HepG2 (cell line): ENCODE measurements at regions not wholly inside any gene's neighbourhood (a gene's known extent, or its start where the extent isn't known, plus 50 kb on each side); places are given as distances from the start of the nearest gene placed in this dataset.

Experiments used
- ATAC-seq: fragments of 200-7000 bp; cut with Tn5 transposase; 3 replicates; pipeline ENCODE4 v1.9.1; 2020; ENCODE audit warnings: mild to moderate bottlenecking, moderate library complexity
- BruUV-seq: library from RNA; stranded (reverse); fragments of 400-500 nt; replicated peaks from 2 replicates; lab custom pipeline; 2021; lab: Mats Ljungman, UMichigan
- CTCF ChIA-PET: fragments of 300-600 bp; formaldehyde crosslinking; extraction: SDS; loops from one replicate; lab custom pipeline; 2021; ENCODE audit warnings: low total read pairs, inconsistent platforms, low intra/inter-chr PET ratio; lab: Yijun Ruan, JAX
- POLR2A ChIA-PET: fragments of 350-600 bp; sonication (Branson Sonifier 250); formaldehyde crosslinking; loops from one replicate; lab custom pipeline; 2020; ENCODE audit warnings: antibody characterized with exemption, inconsistent platforms; lab: Yijun Ruan, JAX
- DNase-seq: peaks from one replicate; pipeline ENCODE4 v3.0.0-alpha.2; 2015; ENCODE audit warnings: low spot score
- FAIRE-seq: peaks from 3 replicates; lab custom pipeline; 2011; peaks lifted over from hg19 to GRCh38; lab: Jason Lieb, UNC
- H2AFZ ChIP-seq: one replicate; pipeline ENCODE4 v1.6.1; 2011; ENCODE audit warnings: low read length, inconsistent platforms
- H3K27ac ChIP-seq: fragments of 300-600 bp; 3 replicates; pipeline ENCODE4 v1.8.0; 2011; ENCODE audit warnings: mixed run types, mild to moderate bottlenecking, mixed read lengths, low read length, inconsistent platforms; ENCODE audit not compliant: insufficient read depth; ENCODE audit errors: extremely low read length
- H3K27me3 ChIP-seq, 2 experiments: fragments of 200-600 bp in 1 of 2; 2 replicates in 1 of 2; 3 replicates in 1 of 2; pipeline versions ENCODE4 v1.6.0 to v1.8.0; 2011; ENCODE audit warnings: low read length in 2 of 2, mild to moderate bottlenecking in 2 of 2, moderate library complexity in 2 of 2, inconsistent platforms in 1 of 2; ENCODE audit not compliant: insufficient read depth in 2 of 2, control insufficient read depth in 1 of 2
- H3K36me3 ChIP-seq, 2 experiments: fragments of 200-600 bp in 1 of 2; replicated peaks in 1 of 2; 2 replicates in 1 of 2; 3 replicates in 1 of 2; pipeline versions ENCODE4 v1.5.1 to v1.8.0; 2011; ENCODE audit warnings: low read length in 2 of 2, inconsistent platforms in 1 of 2; ENCODE audit not compliant: insufficient read depth in 2 of 2, control insufficient read depth in 1 of 2
- H3K4me1 ChIP-seq: 2 replicates; pipeline ENCODE4 v1.5.1; 2012; ENCODE audit warnings: low read length, inconsistent platforms; ENCODE audit not compliant: insufficient read depth
- H3K4me2 ChIP-seq: 2 replicates; pipeline ENCODE4 v1.6.0; 2011; ENCODE audit warnings: low read depth, low read length, inconsistent platforms
- H3K4me3 ChIP-seq, 3 experiments: fragments of 200-600 bp in 1 of 3; sonication (generic), shearing (Covaris generic) in 1 of 3; replicated peaks in 1 of 3; 2 replicates each; pipeline ENCODE4 v1.5.1; 2011 to 2016; ENCODE audit warnings: low read length in 3 of 3, inconsistent platforms in 2 of 3, low read depth in 2 of 3, mild to moderate bottlenecking in 2 of 3, control low read depth in 1 of 3, mixed read lengths in 1 of 3; ENCODE audit not compliant: insufficient read depth in 1 of 3
- H3K79me2 ChIP-seq: one replicate; pipeline ENCODE4 v1.6.1; 2011; ENCODE audit warnings: low read length, inconsistent platforms; ENCODE audit not compliant: insufficient read depth
- H3K9ac ChIP-seq: 2 replicates; pipeline ENCODE4 v1.6.0; 2011; ENCODE audit warnings: mild to moderate bottlenecking, low read depth, low read length, inconsistent platforms; ENCODE audit not compliant: insufficient read depth
- H3K9me3 ChIP-seq: 2 replicates; pipeline ENCODE4 v1.5.1; 2012; ENCODE audit warnings: mild to moderate bottlenecking, low read length
- H4K20me1 ChIP-seq: 2 replicates; pipeline ENCODE4 v1.6.0; 2011; ENCODE audit warnings: inconsistent platforms, mild to moderate bottlenecking, low read length, moderate library complexity; ENCODE audit not compliant: insufficient read depth
- CBX1 ChIP-seq: IDR thresholded peaks from one replicate; pipeline ENCODE4 v1.6.1; 2016; ENCODE audit warnings: antibody characterized with exemption, low read depth
- CCAR2 ChIP-seq: fragments of 200-400 bp; formaldehyde crosslinking; optimal IDR thresholded peaks from 2 replicates; pipeline ENCODE3; 2018; ENCODE audit warnings: low read depth, mild to moderate bottlenecking, low read length, moderate library complexity
- DNMT1 ChIP-seq: sonication (generic); formaldehyde crosslinking; IDR thresholded peaks from 2 replicates; pipeline ENCODE4 v1.5.1; 2020; ENCODE audit warnings: mild to moderate bottlenecking, missing genetic modification reagents
- KDM5A ChIP-seq: fragments of 200-600 bp; sonication (generic); IDR thresholded peaks from 2 replicates; pipeline ENCODE4 v1.7.0; 2018; ENCODE audit warnings: antibody characterized with exemption, mild to moderate bottlenecking, low read length, borderline replicate concordance
- PAF1 ChIP-seq: IDR thresholded peaks from 2 replicates; pipeline ENCODE4 v1.6.1; 2016; ENCODE audit warnings: missing genetic modification reagents, missing compliant biosample characterization
- RBM22 ChIP-seq: fragments of 200-400 bp; formaldehyde crosslinking; optimal IDR thresholded peaks from 2 replicates; pipeline ENCODE3; 2017; ENCODE audit warnings: mild to moderate bottlenecking, low read length, moderate library complexity
- RXRA ChIP-seq: sonication (generic); formaldehyde crosslinking; IDR thresholded peaks from 2 replicates; pipeline ENCODE4 v1.5.1; 2020; ENCODE audit warnings: missing genetic modification reagents
- SMARCE1 ChIP-seq: fragments of 450-650 bp; IDR thresholded peaks from 2 replicates; pipeline ENCODE4 v1.6.1; 2017; ENCODE audit warnings: borderline replicate concordance
- ZC3H4 ChIP-seq: sonication (generic); formaldehyde crosslinking; IDR thresholded peaks from 2 replicates; pipeline ENCODE4 v1.4.0; 2020; ENCODE audit warnings: missing genetic modification reagents, borderline replicate concordance
- ZNF326 ChIP-seq: sonication (generic); formaldehyde crosslinking; IDR thresholded peaks from 2 replicates; pipeline ENCODE4 v1.4.0; 2020; ENCODE audit warnings: missing genetic modification reagents, borderline replicate concordance
- WGBS: methylation state at CpG from one replicate; pipeline ENCODE4 v1.1.6; 2017; ENCODE audit warnings: low lambda C conversion rate; 5-methylcytosine and 5-hydroxymethylcytosine counted together
- in situ Hi-C: cut with HindIII; loops from 2 replicates; pipeline ENCODE4 v1.10.0; 2017; ENCODE audit warnings: low pct_unique_long_range_greater_than_20kb; ENCODE audit not compliant: extremely low pct_ligation_motif_present
- intact Hi-C: fragments of 100-400 bp; cut with micrococcal nuclease; formaldehyde crosslinking; loops from one replicate; pipeline ENCODE4 v1.10.0; 2022; ENCODE audit not compliant: unreplicated experiment
- TF ChIP-seq, protein P1 (sequence below): IDR thresholded peaks from 2 replicates; pipeline ENCODE4 v1.6.1; 2016; ENCODE audit warnings: missing compliant biosample characterization, missing genetic modification reagents, borderline replicate concordance
- TF ChIP-seq, protein P2 (sequence below): sonication (generic); IDR thresholded peaks from 2 replicates; pipeline ENCODE4 v1.6.1; 2016; ENCODE audit warnings: low read depth, borderline replicate concordance

DNA sequence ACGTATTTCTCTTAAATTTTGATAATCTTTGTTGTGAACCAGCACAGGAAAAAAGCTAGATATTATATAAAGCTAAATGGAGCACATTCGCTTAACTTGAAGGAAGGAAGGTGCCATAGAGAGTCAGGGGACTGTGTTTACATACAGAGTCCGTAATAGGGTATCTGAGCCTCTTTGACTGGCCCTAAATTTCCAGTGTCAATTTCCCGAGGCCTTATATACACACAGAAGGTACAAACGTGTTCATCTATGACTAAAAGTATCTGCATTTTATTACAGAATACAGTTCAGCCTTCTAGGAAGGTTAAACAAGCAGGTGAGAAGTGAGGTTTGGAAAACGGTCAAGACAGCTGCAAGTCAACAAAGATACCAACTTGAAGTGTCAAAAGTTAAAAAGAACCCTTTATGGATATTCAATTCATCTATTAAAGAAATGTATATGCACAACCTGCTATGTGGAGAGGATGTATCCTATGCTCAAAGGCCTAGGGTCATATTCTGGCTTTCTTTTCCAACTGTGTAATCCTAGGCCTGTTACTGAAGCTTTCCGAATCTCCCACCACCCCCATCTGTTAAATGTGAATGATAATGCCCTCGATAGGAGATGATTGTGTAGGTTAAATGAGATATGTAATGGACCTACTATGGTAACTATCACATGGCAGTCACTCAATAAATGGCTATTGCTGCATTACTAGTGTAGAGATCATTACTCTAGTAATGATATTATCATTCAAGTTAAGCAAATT, 263.7 kb upstream of the MAF start (continued):
- TF ChIP-seq DNMT1, result no peak

DNA sequence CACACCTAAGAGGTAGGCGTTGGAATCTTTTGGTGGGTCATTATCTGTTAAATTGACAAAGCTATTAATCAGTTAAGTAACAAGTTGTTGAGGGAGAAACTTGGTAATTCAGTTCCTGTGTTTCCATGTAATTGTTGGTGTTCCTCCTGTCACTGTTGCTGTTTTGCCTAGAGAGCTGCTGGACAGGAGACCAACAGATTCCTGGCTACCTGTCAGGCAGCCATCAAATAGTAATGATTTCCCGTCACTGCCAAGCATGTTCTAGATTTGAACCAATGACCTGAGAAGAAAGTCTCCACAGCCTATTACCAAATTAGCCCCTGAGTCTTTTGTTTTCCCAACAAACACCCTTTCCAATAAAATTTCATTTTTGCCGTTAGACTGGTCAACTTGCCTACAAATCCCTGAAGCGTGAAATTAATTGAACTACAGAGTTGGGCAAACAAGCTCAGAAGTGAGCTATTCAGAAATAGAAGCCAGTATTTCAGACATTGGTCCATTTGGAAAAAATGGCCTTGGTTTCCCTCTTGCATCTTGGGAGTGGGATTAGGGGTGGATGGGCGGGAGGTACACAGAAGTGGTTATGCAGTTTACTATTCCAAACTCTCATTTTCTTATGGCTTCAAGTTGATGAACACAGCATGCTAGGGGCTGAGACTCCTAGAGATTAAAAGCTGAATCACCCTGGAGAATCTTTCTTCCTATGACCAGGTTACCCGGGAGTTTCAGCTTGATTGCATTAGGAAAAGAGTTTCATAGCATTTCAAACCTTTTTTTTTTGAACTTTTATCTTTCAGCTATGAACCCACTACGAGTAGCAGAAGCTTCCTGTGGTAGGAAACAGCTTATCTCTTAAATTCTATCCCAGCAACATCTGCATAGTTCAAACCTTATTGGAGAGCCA, 262.8 kb upstream of the MAF start:
- ChIA-PET POLR2A (no interaction called here), CTCF (no interaction called here)
- H3K27ac ChIP-seq, result no peak overlapping the region
- no peak overlapping the region for H3K9ac ChIP-seq
- in situ Hi-C loops, result no loop called here
- FAIRE-seq (no peak), ATAC-seq (no peak), DNase-seq (no peak)
- H4K20me1 ChIP-seq, result no peaks in the 10 kb centered on the region
- H3K79me2 ChIP-seq, result no peaks in the 10 kb centered on the region
- BruUV-seq, result no TSS peak
- no peak overlapping the region for H3K4me3 ChIP-seq
- no peaks in the 10 kb centered on the region for H3K4me1 ChIP-seq
- intact Hi-C loops, result no loop called here
- no peaks in the 10 kb centered on the region for H3K36me3 ChIP-seq
- TF ChIP-seq RXRA (CRISPR knock-in tag) (no peak), ZC3H4 (no peak), RBM22 (no peak), KDM5A (no peak)
- H3K9me3 ChIP-seq, result no peaks in the 10 kb centered on the region
- H3K27me3 ChIP-seq, result no peaks in the 10 kb centered on the region
- 32% methylated on average over 7 of the region's 7 CpGs for WGBS
- H2AFZ ChIP-seq, result no peak overlapping the region
- H3K4me2 ChIP-seq, result no peak overlapping the region

DNA sequence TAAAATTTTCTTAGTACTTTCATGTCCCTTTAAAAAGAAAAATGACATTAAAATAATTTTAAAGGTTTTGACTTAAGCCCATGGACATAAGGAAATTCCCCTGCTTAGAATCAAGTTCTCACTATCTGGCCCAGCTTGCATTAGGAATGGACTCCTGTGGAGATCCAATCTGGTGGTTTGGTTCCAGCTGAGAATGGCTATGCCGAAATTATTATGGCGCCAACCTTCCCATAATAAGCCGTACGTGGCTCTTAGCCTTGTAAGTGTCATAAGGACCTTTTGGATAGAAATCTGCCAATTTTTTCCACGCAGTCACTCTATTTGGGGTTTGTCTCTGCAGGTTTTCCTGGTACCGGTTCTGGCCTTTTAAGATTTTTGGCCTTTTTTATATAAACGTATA, 262.1 kb upstream of the MAF start:
- Histone ChIP-seq H2AFZ (no peak overlapping the region), H3K4me2 (no peak overlapping the region), H4K20me1 (no peaks in the 10 kb centered on the region), H3K27ac (no peak overlapping the region), H3K36me3 (no peaks in the 10 kb centered on the region), H3K4me1 (no peaks in the 10 kb centered on the region), H3K9me3 (peaks cover 2% of the 10 kb centered on the region; the same call in 1 of the 2 replicates), H3K4me3 (no peak overlapping the region), H3K79me2 (no peaks in the 10 kb centered on the region), H3K27me3 (no peaks in the 10 kb centered on the region), H3K9ac (no peak overlapping the region)
- no peak for ATAC-seq
- intact Hi-C loops (no loop called here), in situ Hi-C loops (no loop called here)
- no peak for DNase-seq
- FAIRE-seq, result no peak
- ChIA-PET CTCF (no interaction called here), POLR2A (no interaction called here)
- 54% methylated on average over 7 of the region's 7 CpGs for WGBS
- no TSS peak for BruUV-seq
- TF ChIP-seq, protein P1, sequence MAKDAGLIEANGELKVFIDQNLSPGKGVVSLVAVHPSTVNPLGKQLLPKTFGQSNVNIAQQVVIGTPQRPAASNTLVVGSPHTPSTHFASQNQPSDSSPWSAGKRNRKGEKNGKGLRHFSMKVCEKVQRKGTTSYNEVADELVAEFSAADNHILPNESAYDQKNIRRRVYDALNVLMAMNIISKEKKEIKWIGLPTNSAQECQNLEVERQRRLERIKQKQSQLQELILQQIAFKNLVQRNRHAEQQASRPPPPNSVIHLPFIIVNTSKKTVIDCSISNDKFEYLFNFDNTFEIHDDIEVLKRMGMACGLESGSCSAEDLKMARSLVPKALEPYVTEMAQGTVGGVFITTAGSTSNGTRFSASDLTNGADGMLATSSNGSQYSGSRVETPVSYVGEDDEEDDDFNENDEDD (CRISPR knock-in tag), result no peak
- no peak for TF ChIP-seq SMARCE1
- TF ChIP-seq PAF1 (CRISPR knock-in tag), result no peak
- no peak for TF ChIP-seq ZNF326 (CRISPR knock-in tag)
- TF ChIP-seq CCAR2, result no peak
- TF ChIP-seq CBX1, result no peak
- TF ChIP-seq, protein P2, sequence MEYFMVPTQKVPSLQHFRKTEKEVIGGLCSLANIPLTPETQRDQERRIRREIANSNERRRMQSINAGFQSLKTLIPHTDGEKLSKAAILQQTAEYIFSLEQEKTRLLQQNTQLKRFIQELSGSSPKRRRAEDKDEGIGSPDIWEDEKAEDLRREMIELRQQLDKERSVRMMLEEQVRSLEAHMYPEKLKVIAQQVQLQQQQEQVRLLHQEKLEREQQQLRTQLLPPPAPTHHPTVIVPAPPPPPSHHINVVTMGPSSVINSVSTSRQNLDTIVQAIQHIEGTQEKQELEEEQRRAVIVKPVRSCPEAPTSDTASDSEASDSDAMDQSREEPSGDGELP, result no peak
